ENCODE measurements at regions not wholly inside any gene's neighbourhood (a gene's known extent, or its start where the extent isn't known, plus 50 kb on each side); places are given as distances from the start of the nearest gene placed in this dataset.

DNA sequence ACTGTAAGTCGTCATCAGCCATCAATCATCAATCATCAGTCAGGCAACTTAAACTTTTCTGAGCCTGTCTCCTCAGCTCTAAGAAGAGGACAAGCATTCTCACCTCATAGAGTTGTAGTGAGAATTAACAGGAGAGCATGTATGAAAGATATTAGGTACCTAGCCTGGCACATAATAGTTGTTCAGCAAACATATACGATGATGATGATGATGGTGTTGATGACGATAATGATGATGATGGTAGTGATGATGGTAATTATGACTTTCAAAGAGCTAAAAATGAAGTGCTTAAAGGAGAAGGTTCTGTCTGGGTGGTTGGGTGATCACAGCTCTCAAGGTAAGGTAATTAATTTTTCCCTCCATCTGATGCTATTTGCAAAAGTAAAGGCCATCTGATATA, 55.1 kb upstream of the ADRB1 start:
- intact Hi-C loops (cut with micrococcal nuclease), result no loop called here
- H3K36me3 Mint-ChIP-seq (ENCODE audit: low read depth), result no peaks in the 10 kb centered on the region
- no peak overlapping the region for H3K4me3 Mint-ChIP-seq
- H3K27ac Mint-ChIP-seq, result no peak overlapping the region
- H3K4me1 Mint-ChIP-seq (ENCODE audit: low read depth), result peaks cover 50% of the 10 kb centered on the region
- peaks cover 7% of the 10 kb centered on the region for H3K9me3 Mint-ChIP-seq
- H3K27me3 Mint-ChIP-seq, result peaks cover 29% of the 10 kb centered on the region

DNA sequence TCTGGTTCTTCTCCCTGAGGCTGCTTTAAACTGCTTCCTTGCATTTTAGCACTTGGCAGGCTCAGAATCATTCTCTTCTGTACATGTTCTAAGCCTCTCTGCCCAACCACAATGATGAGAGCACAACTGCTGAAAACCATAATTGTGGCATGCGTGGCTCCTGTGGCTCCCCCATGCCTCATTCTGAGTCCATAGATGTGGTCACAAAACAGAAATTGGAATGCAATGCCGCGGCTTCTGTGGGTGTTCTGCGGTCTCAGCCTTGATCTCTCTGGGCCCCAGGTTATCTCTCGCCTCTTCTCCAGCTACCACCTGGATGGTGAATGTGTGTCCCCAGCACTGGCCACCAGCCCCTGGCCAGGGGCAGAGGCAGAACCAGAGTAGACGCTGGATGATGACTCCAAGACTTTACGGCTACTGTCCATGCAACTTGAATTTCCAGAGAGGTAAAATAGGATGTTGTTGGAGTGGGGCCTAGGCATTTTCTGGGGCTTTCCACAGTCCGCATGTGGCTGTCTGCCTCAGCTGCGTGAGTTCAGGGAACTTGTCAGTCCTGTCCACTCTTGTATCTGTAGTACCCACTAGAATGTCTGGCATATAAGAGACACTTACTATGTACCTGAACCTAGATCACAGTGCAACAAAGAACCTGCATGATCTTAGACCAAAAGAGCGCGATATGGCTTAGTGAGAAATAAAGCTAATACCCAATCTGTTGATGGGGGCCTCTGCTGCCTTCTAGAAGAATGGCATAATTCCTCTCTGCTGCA, 52.4 kb upstream of the ADRB1 start:
- intact Hi-C loops (cut with micrococcal nuclease), result loop anchor here (5.0 kb wide), 1 partner anchor 36 kb away; no protein-coding TSS in a partner anchor
- peaks cover 66% of the 10 kb centered on the region for H3K4me1 Mint-ChIP-seq (ENCODE audit: low read depth)
- H3K9me3 Mint-ChIP-seq, result no peaks in the 10 kb centered on the region
- no peak overlapping the region for H3K4me3 Mint-ChIP-seq
- H3K27me3 Mint-ChIP-seq, result peaks cover 35% of the 10 kb centered on the region
- H3K27ac Mint-ChIP-seq, result no peak overlapping the region
- H3K36me3 Mint-ChIP-seq (ENCODE audit: low read depth), result no peaks in the 10 kb centered on the region

DNA sequence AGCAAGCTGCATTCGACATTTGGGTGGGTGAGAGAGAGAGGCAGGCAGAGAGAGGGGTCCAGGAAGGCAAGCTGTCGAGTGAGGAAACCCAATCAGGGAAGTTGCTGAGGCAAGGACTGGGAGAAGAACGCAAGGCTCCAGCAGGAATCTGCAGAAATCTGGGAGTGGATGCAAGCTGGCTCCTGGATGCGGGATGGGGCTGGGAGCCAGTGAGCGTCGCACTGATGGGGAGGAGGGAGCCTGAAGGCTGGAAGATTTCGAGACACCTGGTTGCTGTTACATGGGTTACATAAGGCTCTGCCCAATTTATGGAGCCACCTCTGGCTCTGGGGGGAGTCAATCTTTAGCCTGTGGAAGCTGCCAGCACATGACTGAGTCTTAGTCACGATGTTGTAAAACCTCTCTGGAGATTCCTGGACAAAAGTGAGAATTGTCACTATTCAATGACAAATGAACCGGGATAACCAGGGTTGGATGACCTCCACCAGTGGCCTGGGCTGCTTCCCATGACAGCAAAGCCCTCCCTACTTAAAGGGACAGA, 51.1 kb upstream of the ADRB1 start:
- intact Hi-C loops (cut with micrococcal nuclease), result loop anchor here (5.0 kb wide), 1 partner anchor 35 kb away; no protein-coding TSS in a partner anchor
- H3K36me3 Mint-ChIP-seq (ENCODE audit: low read depth), result no peaks in the 10 kb centered on the region
- no peak overlapping the region for H3K27ac Mint-ChIP-seq
- peaks cover 64% of the 10 kb centered on the region for H3K4me1 Mint-ChIP-seq (ENCODE audit: low read depth)
- H3K4me3 Mint-ChIP-seq, result no peak overlapping the region
- no peaks in the 10 kb centered on the region for H3K9me3 Mint-ChIP-seq
- peaks cover 40% of the 10 kb centered on the region for H3K27me3 Mint-ChIP-seq

DNA sequence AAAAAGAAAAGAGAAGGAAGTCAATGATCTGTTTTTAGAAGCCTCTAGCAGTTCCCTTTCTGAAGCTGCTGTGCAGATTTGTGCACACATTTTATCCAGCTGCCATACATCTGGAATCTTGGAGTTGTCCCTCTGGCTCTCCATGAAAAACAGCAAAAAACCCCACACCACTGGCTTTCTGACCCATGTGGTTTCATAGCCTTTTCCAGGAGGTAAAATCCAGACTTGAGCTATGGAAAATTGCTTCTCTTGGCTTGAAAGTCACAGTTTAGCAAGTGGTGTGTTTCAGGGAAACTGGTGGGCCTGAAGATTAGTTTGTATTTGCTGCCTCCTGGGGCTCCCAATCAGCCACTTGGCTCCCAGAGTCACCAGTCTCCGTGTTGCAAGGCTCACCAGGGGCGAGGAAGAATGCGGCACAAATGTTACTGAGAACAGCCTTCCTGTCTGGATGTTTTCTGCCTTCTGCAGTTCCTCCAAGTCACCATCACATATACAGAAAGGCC, 50.1 kb upstream of the ADRB1 start:
- no peaks in the 10 kb centered on the region for H3K9me3 Mint-ChIP-seq
- no peak overlapping the region for H3K27ac Mint-ChIP-seq
- no peaks in the 10 kb centered on the region for H3K36me3 Mint-ChIP-seq (ENCODE audit: low read depth)
- H3K4me3 Mint-ChIP-seq, result no peak overlapping the region
- intact Hi-C loops (cut with micrococcal nuclease), result loop anchor here (5.0 kb wide), 1 partner anchor 34 kb away; no protein-coding TSS in a partner anchor
- peaks cover 56% of the 10 kb centered on the region for H3K4me1 Mint-ChIP-seq (ENCODE audit: low read depth)
- peaks cover 41% of the 10 kb centered on the region for H3K27me3 Mint-ChIP-seq

Measured in dendritic cell treated with granulocyte-macrophage colony-stimulating factor and Interleukin-4, amounts not matched to agents 40 ng/mL and 50 ng/mL, for 4 days (primary cell).